ENCODE measurements at regions not wholly inside any gene's neighbourhood (a gene's known extent, or its start where the extent isn't known, plus 50 kb on each side); places are given as distances from the start of the nearest gene placed in this dataset.

DNA sequence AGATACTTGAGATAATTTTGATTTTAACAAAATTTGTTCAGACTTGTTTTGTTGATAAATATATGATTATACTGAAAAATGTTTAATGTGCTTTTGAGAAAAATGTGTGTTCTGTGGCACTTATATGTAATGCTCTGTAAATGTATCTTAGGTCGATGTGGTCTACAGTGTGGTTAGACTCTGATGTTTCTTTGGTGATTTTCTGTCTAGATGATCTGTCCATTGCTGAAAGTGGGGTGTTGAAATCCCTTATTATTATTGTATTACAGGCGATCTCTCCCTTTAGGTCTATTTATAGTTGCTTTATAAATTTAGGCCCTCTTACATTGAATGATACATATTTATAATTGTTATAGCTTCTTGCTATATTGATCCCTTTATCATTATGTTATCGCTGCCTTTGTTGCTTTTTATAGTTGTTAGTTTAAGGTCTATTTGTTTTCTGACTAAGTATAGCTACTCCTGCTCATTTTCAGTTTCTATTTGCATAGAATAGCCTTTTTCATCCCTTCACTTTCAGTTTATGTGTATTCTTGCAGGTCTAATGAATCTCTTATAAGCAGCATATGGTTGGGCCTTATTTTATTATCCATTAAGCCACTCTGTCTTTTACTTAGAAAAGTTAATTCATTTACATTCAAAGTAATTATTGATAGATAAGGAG lies 124.3 kb downstream of the MRPS30 start:
- Histone ChIP-seq H3K36me3 (ENCODE audit: insufficient read depth, low read length) (no peaks in the 10 kb centered on the region), H3K27ac (ENCODE audit: low read depth in 1 of 2, low read length in 2 of 2) (no peak overlapping the region), H3K4me1 (ENCODE audit: insufficient read depth, low read length) (no peaks in the 10 kb centered on the region), H3K4me3 (ENCODE audit: low read length) (no peak overlapping the region), H3K9me3 (ENCODE audit: control insufficient read depth in 1 of 2, insufficient read depth in 1 of 2, low read length in 2 of 2) (peaks cover 0 to 9% of the 10 kb centered on the region in 2 experiments), H3K27me3 (ENCODE audit: control insufficient read depth in 1 of 2, insufficient read depth in 2 of 2, low read length in 2 of 2) (no peaks in the 10 kb centered on the region)
- DNase-seq (no peak), ATAC-seq (ENCODE audit: poor library complexity) (no peak)
- CTCF ChIA-PET: no interaction called here
- TF ChIP-seq, protein P1, sequence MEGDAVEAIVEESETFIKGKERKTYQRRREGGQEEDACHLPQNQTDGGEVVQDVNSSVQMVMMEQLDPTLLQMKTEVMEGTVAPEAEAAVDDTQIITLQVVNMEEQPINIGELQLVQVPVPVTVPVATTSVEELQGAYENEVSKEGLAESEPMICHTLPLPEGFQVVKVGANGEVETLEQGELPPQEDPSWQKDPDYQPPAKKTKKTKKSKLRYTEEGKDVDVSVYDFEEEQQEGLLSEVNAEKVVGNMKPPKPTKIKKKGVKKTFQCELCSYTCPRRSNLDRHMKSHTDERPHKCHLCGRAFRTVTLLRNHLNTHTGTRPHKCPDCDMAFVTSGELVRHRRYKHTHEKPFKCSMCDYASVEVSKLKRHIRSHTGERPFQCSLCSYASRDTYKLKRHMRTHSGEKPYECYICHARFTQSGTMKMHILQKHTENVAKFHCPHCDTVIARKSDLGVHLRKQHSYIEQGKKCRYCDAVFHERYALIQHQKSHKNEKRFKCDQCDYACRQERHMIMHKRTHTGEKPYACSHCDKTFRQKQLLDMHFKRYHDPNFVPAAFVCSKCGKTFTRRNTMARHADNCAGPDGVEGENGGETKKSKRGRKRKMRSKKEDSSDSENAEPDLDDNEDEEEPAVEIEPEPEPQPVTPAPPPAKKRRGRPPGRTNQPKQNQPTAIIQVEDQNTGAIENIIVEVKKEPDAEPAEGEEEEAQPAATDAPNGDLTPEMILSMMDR (IDR thresholded peaks at IDR 0.05): no peak
- intact Hi-C loops (cut with DNase I, micrococcal nuclease): no loop called here
- no peaks in the 10 kb centered on the region for H3K27me3 Mint-ChIP-seq
- H3K27ac Mint-ChIP-seq: no peak overlapping the region
- POLR2A ChIA-PET: no interaction called here
- H3K4me3 Mint-ChIP-seq: no peak overlapping the region
- no peaks in the 10 kb centered on the region for H3K4me1 Mint-ChIP-seq (ENCODE audit: low read depth)
- H3K9me3 Mint-ChIP-seq: no peaks in the 10 kb centered on the region
- no peaks in the 10 kb centered on the region for H3K36me3 Mint-ChIP-seq (ENCODE audit: low read depth)

DNA sequence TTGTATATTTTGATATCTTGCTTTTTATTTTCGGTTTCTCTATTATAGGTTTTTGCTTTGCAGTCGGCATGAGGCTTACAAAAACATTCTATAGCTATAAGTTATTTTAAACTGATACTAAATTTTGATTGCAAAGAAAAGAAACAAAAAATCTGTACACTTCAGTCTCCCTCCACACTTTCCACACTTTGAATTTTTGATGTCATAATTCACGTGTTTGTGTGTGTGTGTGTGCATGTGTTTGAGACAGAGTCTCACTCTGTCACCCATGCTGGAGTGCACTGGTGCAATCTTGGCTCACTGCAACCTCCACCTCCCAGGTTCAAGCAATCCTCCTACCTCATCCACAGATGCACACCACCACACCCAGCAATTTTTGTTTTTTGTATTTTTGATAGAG lies 124.9 kb downstream of the MRPS30 start:
- POLR2A ChIA-PET: no interaction called here

DNA sequence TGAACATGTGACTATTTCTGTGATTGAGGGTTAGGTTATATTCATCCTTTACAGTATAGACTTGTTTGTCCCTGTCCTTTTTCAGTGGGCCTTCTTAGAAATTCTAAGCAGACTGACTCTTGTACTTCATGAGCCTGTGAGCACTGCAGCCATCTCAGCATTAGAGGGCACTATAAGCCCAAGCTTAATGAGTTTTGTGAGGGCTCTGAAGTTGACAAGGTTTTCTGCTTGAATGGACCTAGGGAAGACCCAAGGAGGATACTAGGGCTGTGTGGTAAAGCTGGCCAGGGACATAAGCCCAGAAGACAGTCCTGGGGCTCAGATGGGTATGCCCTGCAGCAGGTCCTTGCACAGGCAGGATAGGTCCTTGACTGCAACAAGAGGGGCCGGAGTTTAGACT lies 126.5 kb downstream of the MRPS30 start:
- H3K4me3 ChIP-seq (ENCODE audit: low read length): no peak overlapping the region
- H3K4me1 ChIP-seq (ENCODE audit: insufficient read depth, low read length): no peaks in the 10 kb centered on the region
- H3K9me3 Mint-ChIP-seq: peaks cover 2% of the 10 kb centered on the region
- TF ChIP-seq, protein P1 (IDR thresholded peaks at IDR 0.05): no peak
- peaks cover 0 to 21% of the 10 kb centered on the region in 2 experiments for H3K9me3 ChIP-seq (ENCODE audit: control insufficient read depth in 1 of 2, insufficient read depth in 1 of 2, low read length in 2 of 2)
- H3K4me1 Mint-ChIP-seq (ENCODE audit: low read depth): no peaks in the 10 kb centered on the region
- intact Hi-C loops (cut with DNase I, micrococcal nuclease): no loop called here
- DNase-seq: no peak
- no peak for ATAC-seq (ENCODE audit: poor library complexity)
- H3K4me3 Mint-ChIP-seq: no peak overlapping the region
- H3K27me3 Mint-ChIP-seq: no peaks in the 10 kb centered on the region
- no peak overlapping the region for H3K27ac Mint-ChIP-seq
- H3K27ac ChIP-seq (ENCODE audit: low read depth in 1 of 2, low read length in 2 of 2): no peak overlapping the region
- CTCF ChIA-PET: no interaction called here
- H3K27me3 ChIP-seq (ENCODE audit: control insufficient read depth in 1 of 2, insufficient read depth in 2 of 2, low read length in 2 of 2): no peaks in the 10 kb centered on the region
- H3K36me3 Mint-ChIP-seq (ENCODE audit: low read depth): no peaks in the 10 kb centered on the region
- POLR2A ChIA-PET: no interaction called here
- H3K36me3 ChIP-seq (ENCODE audit: insufficient read depth, low read length): no peaks in the 10 kb centered on the region

More for the DNA sequence above, 124.9 kb downstream of the MRPS30 start:
- Histone ChIP-seq H3K4me3 (ENCODE audit: low read length) (no peak overlapping the region), H3K27me3 (ENCODE audit: control insufficient read depth in 1 of 2, insufficient read depth in 2 of 2, low read length in 2 of 2) (no peaks in the 10 kb centered on the region), H3K9me3 (ENCODE audit: control insufficient read depth in 1 of 2, insufficient read depth in 1 of 2, low read length in 2 of 2) (peaks cover 0 to 14% of the 10 kb centered on the region in 2 experiments), H3K4me1 (ENCODE audit: insufficient read depth, low read length) (no peaks in the 10 kb centered on the region), H3K27ac (ENCODE audit: low read depth in 1 of 2, low read length in 2 of 2) (no peak overlapping the region), H3K36me3 (ENCODE audit: insufficient read depth, low read length) (no peaks in the 10 kb centered on the region)
- Mint-ChIP-seq H3K9me3 (no peaks in the 10 kb centered on the region), H3K36me3 (ENCODE audit: low read depth) (no peaks in the 10 kb centered on the region), H3K27ac (no peak overlapping the region), H3K27me3 (no peaks in the 10 kb centered on the region), H3K4me3 (no peak overlapping the region), H3K4me1 (ENCODE audit: low read depth) (no peaks in the 10 kb centered on the region)
- TF ChIP-seq, protein P1 (IDR thresholded peaks at IDR 0.05): no peak
- no peak for DNase-seq
- CTCF ChIA-PET: no interaction called here
- ATAC-seq (ENCODE audit: poor library complexity): no peak
- intact Hi-C loops (cut with DNase I, micrococcal nuclease): no loop called here
